ENCODE measurements at regions not wholly inside any gene's neighbourhood (a gene's known extent, or its start where the extent isn't known, plus 50 kb on each side); places are given as distances from the start of the nearest gene placed in this dataset.

DNA sequence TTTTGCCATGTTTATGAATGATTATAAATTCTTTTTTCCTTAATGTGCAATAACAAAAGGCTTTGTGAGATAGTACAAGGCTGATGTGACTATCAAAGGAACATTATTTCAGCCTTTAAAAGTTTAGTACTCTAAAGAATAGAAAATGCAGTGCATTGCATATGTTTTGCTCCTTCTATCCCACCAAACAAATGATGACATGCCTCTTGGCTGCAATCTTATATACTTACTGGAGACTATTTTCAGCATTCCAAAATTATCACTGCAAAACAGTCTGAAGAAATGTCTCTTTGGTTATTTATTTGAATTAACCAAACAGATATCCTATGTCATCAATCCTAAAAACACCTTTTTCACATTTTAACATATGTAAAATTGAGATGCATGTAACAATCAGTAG, 776.5 kb upstream of the SPRY2 start (continued):
- TF ChIP-seq, protein P1, sequence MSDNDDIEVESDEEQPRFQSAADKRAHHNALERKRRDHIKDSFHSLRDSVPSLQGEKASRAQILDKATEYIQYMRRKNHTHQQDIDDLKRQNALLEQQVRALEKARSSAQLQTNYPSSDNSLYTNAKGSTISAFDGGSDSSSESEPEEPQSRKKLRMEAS (IDR thresholded peaks at IDR 0.05), result no peak
- TF ChIP-seq, protein P2, sequence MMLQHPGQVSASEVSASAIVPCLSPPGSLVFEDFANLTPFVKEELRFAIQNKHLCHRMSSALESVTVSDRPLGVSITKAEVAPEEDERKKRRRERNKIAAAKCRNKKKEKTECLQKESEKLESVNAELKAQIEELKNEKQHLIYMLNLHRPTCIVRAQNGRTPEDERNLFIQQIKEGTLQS (IDR thresholded peaks at IDR 0.05), result no peak
- TF ChIP-seq HNF4A (conservative IDR thresholded peaks at IDR 0.05) (no peak), EGR1 (IDR thresholded peaks at IDR 0.05; ENCODE audit: low read depth in 2 of 2) (no peak), RAD21 (IDR thresholded peaks at IDR 0.05) (no peak)

DNA sequence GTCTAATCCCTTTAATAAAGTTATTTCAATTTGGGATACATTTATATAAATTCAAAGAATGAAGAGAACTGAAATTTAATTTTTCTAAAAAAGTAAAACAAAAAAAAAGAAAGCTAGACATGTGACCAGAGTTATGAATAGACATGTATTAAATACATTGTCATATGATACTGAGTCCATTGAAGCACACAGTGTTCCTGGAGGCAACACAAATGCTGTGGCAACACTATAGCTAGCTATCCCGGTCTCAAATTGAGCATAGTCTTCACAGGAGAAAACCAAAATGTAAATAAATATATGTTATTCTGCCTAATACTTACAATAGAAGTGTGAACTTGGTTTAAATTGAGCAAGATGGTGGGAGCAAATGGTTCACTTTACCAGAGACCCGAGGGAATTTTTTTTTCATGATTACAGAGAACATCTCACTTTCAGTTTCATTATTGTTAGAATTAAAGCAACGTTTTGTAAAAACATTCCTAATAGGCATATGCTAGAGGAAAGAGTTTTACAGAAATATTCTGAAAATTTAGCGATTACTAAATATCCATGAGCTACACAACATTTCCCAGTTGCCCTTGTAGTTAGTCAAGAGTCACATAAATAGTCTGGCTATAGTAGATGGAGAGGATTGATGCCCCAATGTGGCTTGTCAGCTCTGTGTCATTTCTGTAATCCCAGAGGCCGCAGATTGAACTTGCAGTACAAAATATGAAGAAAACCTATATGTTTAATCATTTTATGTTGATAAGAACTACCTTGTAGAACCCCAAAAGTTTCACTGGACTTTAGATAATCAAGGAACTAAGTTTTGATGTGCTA, 775.7 kb upstream of the SPRY2 start:
- no peaks in the 10 kb centered on the region for H3K36me3 ChIP-seq (ENCODE audit: control insufficient read depth in 4 of 4, insufficient read depth in 3 of 4, low read depth in 1 of 4, low read length in 3 of 4)
- no peak overlapping the region for H3K9ac ChIP-seq (ENCODE audit: low read depth in 1 of 2, low read length in 2 of 2)
- TF ChIP-seq, protein P3, sequence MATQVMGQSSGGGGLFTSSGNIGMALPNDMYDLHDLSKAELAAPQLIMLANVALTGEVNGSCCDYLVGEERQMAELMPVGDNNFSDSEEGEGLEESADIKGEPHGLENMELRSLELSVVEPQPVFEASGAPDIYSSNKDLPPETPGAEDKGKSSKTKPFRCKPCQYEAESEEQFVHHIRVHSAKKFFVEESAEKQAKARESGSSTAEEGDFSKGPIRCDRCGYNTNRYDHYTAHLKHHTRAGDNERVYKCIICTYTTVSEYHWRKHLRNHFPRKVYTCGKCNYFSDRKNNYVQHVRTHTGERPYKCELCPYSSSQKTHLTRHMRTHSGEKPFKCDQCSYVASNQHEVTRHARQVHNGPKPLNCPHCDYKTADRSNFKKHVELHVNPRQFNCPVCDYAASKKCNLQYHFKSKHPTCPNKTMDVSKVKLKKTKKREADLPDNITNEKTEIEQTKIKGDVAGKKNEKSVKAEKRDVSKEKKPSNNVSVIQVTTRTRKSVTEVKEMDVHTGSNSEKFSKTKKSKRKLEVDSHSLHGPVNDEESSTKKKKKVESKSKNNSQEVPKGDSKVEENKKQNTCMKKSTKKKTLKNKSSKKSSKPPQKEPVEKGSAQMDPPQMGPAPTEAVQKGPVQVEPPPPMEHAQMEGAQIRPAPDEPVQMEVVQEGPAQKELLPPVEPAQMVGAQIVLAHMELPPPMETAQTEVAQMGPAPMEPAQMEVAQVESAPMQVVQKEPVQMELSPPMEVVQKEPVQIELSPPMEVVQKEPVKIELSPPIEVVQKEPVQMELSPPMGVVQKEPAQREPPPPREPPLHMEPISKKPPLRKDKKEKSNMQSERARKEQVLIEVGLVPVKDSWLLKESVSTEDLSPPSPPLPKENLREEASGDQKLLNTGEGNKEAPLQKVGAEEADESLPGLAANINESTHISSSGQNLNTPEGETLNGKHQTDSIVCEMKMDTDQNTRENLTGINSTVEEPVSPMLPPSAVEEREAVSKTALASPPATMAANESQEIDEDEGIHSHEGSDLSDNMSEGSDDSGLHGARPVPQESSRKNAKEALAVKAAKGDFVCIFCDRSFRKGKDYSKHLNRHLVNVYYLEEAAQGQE (IDR thresholded peaks at IDR 0.05), result no peak
- TF ChIP-seq EGR1 (IDR thresholded peaks at IDR 0.05; ENCODE audit: low read depth in 2 of 2) (no peak), JUND (IDR thresholded peaks at IDR 0.05) (no peak), HNF4A (conservative IDR thresholded peaks at IDR 0.05) (no peak), YY1 (IDR thresholded peaks at IDR 0.05) (no peak), TAF1 (conservative IDR thresholded peaks at IDR 0.05) (no peak), RAD21 (IDR thresholded peaks at IDR 0.05) (no peak)
- H3K9me3 ChIP-seq (ENCODE audit: control insufficient read depth in 4 of 4, low read length in 3 of 4), result no peaks in the 10 kb centered on the region
- no peak overlapping the region for H3K27ac ChIP-seq (ENCODE audit: low read depth in 1 of 2, low read length in 2 of 2)
- DNase-seq (ENCODE audit: low spot score), result no peak
- peaks cover 0 to 3% (median 0%) of the 10 kb centered on the region in 4 donors for H3K4me1 ChIP-seq (ENCODE audit: control insufficient read depth in 4 of 4, insufficient read depth in 4 of 4, low read length in 3 of 4)
- peak overlapping the region in 1 of 3 donors; percentile 29 for H3K4me3 ChIP-seq (ENCODE audit: low read depth in 1 of 3, low read length in 3 of 3)
- no peaks in the 10 kb centered on the region for H3K27me3 ChIP-seq (ENCODE audit: control insufficient read depth in 4 of 4, insufficient read depth in 4 of 4, low read length in 3 of 4)
- 68% methylated on average over 5 of the region's 5 CpGs for WGBS

DNA sequence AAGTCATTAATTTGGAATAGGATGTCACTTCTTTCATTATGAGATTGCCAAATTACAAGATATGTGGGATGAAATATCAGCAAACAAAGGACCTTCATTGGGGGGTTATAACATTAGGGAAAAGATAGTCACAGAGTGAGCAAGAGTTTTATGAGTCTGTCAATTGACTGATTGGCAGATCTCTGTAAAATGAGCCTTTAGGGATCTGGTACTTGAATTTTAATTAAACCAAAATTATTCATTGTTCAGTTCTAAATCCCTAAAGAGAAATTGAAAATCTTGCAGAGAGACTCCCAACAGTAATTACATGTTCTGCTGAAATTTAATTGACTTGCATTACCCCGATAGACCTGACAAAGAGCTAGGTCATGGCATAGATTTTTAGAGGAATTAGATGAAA, 768.1 kb upstream of the SPRY2 start:
- 96% methylated on average over 1 of the region's 1 CpG for WGBS
- H3K4me1 ChIP-seq (ENCODE audit: control insufficient read depth in 4 of 4, insufficient read depth in 4 of 4, low read length in 3 of 4), result peaks cover 0 to 3% (median 0%) of the 10 kb centered on the region in 4 donors
- no peak for DNase-seq (ENCODE audit: low spot score)
- no peaks in the 10 kb centered on the region for H3K27me3 ChIP-seq (ENCODE audit: control insufficient read depth in 4 of 4, insufficient read depth in 4 of 4, low read length in 3 of 4)
- no peak overlapping the region for H3K27ac ChIP-seq (ENCODE audit: low read depth in 1 of 2, low read length in 2 of 2)
- H3K36me3 ChIP-seq (ENCODE audit: control insufficient read depth in 4 of 4, insufficient read depth in 3 of 4, low read depth in 1 of 4, low read length in 3 of 4), result no peaks in the 10 kb centered on the region
- no peak overlapping the region for H3K4me3 ChIP-seq (ENCODE audit: low read depth in 1 of 3, low read length in 3 of 3)
- H3K9me3 ChIP-seq (ENCODE audit: control insufficient read depth in 4 of 4, low read length in 3 of 4), result no peaks in the 10 kb centered on the region
- no peak overlapping the region for H3K9ac ChIP-seq (ENCODE audit: low read depth in 1 of 2, low read length in 2 of 2)
- TF ChIP-seq GABPA (IDR thresholded peaks at IDR 0.05 in 1 of 2, conservative IDR thresholded peaks at IDR 0.05 in 1 of 2) (no peak), HNF4A (conservative IDR thresholded peaks at IDR 0.05) (no peak), HNF4G (IDR thresholded peaks at IDR 0.05) (no peak), RAD21 (IDR thresholded peaks at IDR 0.05) (no peak), YY1 (IDR thresholded peaks at IDR 0.05) (no peak), NR2F2 (IDR thresholded peaks at IDR 0.05) (no peak), RXRA (IDR thresholded peaks at IDR 0.05) (no peak), TAF1 (conservative IDR thresholded peaks at IDR 0.05) (no peak), FOXA1 (IDR thresholded peaks at IDR 0.05) (no peak), JUND (IDR thresholded peaks at IDR 0.05) (no peak), EGR1 (IDR thresholded peaks at IDR 0.05; ENCODE audit: low read depth in 2 of 2) (no peak)
- TF ChIP-seq, protein P2 (IDR thresholded peaks at IDR 0.05), result no peak
- TF ChIP-seq, protein P3 (IDR thresholded peaks at IDR 0.05), result no peak
- TF ChIP-seq, protein P4, sequence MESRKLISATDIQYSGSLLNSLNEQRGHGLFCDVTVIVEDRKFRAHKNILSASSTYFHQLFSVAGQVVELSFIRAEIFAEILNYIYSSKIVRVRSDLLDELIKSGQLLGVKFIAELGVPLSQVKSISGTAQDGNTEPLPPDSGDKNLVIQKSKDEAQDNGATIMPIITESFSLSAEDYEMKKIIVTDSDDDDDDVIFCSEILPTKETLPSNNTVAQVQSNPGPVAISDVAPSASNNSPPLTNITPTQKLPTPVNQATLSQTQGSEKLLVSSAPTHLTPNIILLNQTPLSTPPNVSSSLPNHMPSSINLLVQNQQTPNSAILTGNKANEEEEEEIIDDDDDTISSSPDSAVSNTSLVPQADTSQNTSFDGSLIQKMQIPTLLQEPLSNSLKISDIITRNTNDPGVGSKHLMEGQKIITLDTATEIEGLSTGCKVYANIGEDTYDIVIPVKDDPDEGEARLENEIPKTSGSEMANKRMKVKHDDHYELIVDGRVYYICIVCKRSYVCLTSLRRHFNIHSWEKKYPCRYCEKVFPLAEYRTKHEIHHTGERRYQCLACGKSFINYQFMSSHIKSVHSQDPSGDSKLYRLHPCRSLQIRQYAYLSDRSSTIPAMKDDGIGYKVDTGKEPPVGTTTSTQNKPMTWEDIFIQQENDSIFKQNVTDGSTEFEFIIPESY (IDR thresholded peaks at IDR 0.05), result no peak
- TF ChIP-seq, protein P5, sequence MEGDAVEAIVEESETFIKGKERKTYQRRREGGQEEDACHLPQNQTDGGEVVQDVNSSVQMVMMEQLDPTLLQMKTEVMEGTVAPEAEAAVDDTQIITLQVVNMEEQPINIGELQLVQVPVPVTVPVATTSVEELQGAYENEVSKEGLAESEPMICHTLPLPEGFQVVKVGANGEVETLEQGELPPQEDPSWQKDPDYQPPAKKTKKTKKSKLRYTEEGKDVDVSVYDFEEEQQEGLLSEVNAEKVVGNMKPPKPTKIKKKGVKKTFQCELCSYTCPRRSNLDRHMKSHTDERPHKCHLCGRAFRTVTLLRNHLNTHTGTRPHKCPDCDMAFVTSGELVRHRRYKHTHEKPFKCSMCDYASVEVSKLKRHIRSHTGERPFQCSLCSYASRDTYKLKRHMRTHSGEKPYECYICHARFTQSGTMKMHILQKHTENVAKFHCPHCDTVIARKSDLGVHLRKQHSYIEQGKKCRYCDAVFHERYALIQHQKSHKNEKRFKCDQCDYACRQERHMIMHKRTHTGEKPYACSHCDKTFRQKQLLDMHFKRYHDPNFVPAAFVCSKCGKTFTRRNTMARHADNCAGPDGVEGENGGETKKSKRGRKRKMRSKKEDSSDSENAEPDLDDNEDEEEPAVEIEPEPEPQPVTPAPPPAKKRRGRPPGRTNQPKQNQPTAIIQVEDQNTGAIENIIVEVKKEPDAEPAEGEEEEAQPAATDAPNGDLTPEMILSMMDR (IDR thresholded peaks at IDR 0.05; ENCODE audit: low read depth, low read length, missing input control), result no peak
